SJCRH30 (cell line): ENCODE measurements at regions not wholly inside any gene's neighbourhood (a gene's known extent, or its start where the extent isn't known, plus 50 kb on each side); places are given as distances from the start of the nearest gene placed in this dataset.
"Not testable (repeated sequence)": the region's sequence is repeated elsewhere in the genome, so short reads cannot be mapped to it uniquely, and the experiment has no call there.

Experiments
- DNase-seq, 2 experiments: peaks; one replicate each; pipeline ENCODE4 v3.0.0-alpha.2; 2015 to 2020
- H3K27ac ChIP-seq: fragments of 250-450 bp; sonication (Bioruptor Pico); 2 replicates; pipeline ENCODE4 v1.5.1; 2020; ENCODE audit warnings: mild to moderate bottlenecking, moderate library complexity
- H3K27me3 ChIP-seq: fragments of 250-450 bp; sonication (Bioruptor Pico); 2 replicates; pipeline ENCODE4 v1.5.1; 2020; ENCODE audit warnings: mild to moderate bottlenecking, moderate library complexity
- H3K36me3 ChIP-seq: fragments of 250-450 bp; sonication (Bioruptor Pico); 2 replicates; pipeline ENCODE4 v1.5.1; 2020; ENCODE audit warnings: mild to moderate bottlenecking, moderate library complexity
- H3K4me1 ChIP-seq: fragments of 250-450 bp; sonication (Bioruptor Pico); 2 replicates; pipeline ENCODE4 v1.5.1; 2020; ENCODE audit warnings: mild to moderate bottlenecking, moderate library complexity
- H3K4me3 ChIP-seq: fragments of 250-450 bp; sonication (Bioruptor Pico); 2 replicates; pipeline ENCODE4 v1.5.1; 2020; ENCODE audit warnings: mild to moderate bottlenecking, moderate library complexity
- H3K9me3 ChIP-seq: fragments of 250-450 bp; sonication (Bioruptor Pico); replicated peaks from 2 replicates; pipeline ENCODE4 v1.5.1; 2020; ENCODE audit warnings: mild to moderate bottlenecking, moderate library complexity

DNA sequence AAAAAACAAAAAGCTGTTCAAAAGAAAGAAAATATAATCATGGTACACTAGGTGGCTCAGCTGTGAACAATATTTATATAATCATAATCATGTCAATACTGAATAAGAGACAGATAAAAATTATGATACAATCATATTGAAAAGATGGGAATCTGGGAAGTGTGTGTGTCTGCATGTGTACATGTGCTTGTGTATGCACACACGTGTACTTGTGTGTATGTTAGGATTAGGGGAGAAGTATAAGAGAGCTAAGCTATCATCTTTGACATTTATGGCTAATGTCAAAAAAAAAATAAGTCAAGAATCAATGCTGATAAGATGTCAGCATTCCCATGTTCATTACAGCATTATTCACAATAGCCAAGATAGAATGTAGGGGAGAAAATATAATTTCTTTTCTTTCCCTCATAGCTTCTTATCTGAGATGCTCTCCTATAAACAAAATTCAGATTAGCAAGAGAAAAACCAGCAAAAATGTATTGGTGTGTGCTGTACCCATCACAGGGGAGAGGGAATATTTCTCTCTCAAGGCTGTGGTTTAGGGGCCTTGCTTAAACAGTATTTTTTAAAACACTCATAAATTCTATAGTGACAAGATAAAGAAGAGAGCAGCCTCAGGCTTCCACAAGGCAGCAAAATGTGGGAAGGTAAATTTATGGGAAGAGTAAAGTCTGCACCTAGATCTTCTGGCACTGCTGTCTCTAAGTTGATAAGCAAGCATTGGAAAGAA lies 63.4 kb upstream of the ITGA11 start:
- DNase-seq, result no peak
- no peaks in the 10 kb centered on the region; the same call in none of the 2 replicates for H3K27me3 ChIP-seq

DNA sequence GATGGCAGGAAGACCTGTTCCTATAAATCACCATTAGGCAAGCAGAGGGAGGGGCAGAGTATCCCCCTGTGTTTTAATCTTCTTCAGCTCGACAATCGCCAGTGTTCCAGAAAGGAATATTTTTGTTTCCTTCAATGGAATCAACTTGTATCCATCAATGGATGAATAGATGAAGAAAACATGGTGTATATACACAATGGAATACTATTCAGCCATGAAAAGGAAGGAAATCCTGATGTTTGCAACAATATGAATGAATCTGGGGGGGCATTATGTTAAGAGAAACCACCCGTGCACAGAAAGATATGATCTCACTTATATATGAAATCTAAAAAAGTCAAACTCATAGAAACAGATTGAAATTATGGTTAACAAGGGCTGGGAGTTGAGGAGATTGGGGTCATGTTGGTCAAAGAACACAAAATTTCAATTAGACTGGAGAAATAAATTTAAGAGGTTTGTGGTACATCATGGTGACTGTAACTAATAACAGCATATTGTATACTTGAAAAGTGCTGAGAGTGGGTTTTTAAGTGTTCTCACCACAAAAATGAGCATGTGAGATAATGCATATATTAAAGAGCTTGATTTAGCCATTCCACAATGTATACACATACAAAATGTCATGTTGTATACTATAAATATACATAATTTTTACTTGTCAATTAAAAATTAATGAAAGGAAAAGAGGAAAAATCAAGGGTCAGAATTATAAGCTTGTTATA lies 64.2 kb upstream of the ITGA11 start:
- Histone ChIP-seq H3K9me3 (no peaks in the 10 kb centered on the region), H3K4me3 (no peak overlapping the region), H3K27ac (no peak overlapping the region)

More for the DNA sequence above, 63.4 kb upstream of the ITGA11 start:
- Histone ChIP-seq H3K4me1 (no peaks in the 10 kb centered on the region), H3K4me3 (no peak overlapping the region), H3K27ac (no peak overlapping the region), H3K36me3 (no peaks in the 10 kb centered on the region), H3K9me3 (no peaks in the 10 kb centered on the region)

DNA sequence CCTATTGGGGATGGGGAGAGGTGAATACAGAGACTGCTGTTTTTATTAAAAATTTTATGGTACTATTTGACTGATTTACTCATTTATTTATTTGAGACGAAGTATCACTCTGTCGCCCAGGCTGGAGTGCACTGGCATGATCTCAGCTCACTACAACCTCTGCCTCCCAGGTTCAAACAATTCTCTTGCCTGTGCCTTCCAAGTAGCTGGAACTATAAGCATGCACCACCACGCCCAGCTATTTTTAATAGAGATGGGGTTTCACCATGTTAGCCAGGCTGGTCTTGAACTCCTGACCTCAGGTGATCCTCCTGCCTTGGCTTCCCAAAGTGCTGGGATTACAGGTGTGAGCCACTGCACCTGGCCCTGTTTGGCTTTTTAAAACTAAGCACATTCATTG lies 64.8 kb upstream of the ITGA11 start:
- not testable (repeated sequence) for H3K4me3 ChIP-seq, H3K36me3 ChIP-seq, H3K4me1 ChIP-seq, DNase-seq, H3K9me3 ChIP-seq, H3K27me3 ChIP-seq, H3K27ac ChIP-seq

More for the DNA sequence above, 64.2 kb upstream of the ITGA11 start:
- H3K27me3 ChIP-seq, result no peaks in the 10 kb centered on the region; the same call in none of the 2 replicates
- H3K4me1 ChIP-seq, result no peaks in the 10 kb centered on the region
- no peaks in the 10 kb centered on the region for H3K36me3 ChIP-seq
- no peak for DNase-seq

DNA sequence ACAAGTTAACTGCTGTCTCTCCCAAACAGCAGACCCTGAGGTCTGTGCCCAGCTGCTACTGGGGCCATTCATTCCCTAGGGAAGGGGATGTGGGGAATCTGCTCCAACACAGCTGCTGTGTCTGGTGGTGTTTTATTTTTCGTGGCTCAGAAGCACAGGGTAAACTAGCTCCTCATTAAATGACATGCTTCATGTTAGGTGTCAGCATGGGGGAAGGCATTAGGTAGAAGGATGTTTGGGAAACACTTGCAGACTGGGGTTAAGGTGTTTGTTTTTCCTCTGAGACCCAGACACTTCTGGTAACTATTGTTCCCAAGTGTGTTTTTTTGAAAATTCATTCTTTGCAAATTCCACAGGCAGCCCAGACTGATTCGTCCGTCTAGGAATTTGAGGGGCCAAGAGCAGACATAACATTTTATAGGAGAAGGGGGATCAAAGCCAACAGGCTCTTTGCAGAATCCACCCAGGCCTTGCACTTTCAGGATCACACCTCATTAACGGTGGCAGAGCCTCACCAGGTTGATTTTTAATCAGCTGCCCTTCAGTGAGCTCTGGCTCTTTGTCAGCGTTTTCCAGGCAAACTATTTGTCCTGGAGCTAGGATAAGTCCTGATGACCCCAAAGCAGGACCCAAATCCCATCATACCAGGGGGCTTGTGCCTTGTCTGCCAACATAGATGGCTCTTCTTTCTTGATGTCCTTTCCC lies 65.4 kb upstream of the ITGA11 start:
- H3K4me3 ChIP-seq, result no peak overlapping the region
- no peaks in the 10 kb centered on the region for H3K36me3 ChIP-seq
- H3K4me1 ChIP-seq, result no peaks in the 10 kb centered on the region
- H3K27me3 ChIP-seq, result no peaks in the 10 kb centered on the region; the same call in none of the 2 replicates
- H3K27ac ChIP-seq, result no peak overlapping the region
- H3K9me3 ChIP-seq, result no peaks in the 10 kb centered on the region
- peak in 1 of 2 experiments; percentile 24 for DNase-seq

DNA sequence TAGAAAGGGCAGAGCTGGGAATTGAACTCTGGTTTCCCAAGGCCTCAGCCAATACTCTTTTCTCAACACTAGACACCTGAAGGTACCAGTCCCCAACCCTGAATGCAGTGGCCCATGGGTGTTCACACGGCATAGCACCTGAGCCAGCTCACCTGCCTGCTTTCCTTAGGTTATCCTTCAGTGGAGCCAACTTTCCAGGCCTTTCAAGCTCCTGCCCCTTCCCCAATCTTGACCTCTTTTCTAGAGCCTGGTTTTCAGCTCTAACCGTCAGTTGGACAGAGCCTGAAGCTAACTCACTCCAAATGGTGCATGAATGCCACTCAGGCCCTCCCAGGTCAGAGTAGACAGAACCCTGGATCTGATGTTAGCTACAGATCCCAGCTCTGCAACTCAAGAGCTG lies 66.1 kb upstream of the ITGA11 start:
- Histone ChIP-seq H3K4me1 (no peaks in the 10 kb centered on the region), H3K9me3 (no peaks in the 10 kb centered on the region), H3K4me3 (no peak overlapping the region), H3K27me3 (no peaks in the 10 kb centered on the region; the same call in none of the 2 replicates), H3K27ac (no peak overlapping the region), H3K36me3 (no peaks in the 10 kb centered on the region)
- DNase-seq, result no peak

DNA sequence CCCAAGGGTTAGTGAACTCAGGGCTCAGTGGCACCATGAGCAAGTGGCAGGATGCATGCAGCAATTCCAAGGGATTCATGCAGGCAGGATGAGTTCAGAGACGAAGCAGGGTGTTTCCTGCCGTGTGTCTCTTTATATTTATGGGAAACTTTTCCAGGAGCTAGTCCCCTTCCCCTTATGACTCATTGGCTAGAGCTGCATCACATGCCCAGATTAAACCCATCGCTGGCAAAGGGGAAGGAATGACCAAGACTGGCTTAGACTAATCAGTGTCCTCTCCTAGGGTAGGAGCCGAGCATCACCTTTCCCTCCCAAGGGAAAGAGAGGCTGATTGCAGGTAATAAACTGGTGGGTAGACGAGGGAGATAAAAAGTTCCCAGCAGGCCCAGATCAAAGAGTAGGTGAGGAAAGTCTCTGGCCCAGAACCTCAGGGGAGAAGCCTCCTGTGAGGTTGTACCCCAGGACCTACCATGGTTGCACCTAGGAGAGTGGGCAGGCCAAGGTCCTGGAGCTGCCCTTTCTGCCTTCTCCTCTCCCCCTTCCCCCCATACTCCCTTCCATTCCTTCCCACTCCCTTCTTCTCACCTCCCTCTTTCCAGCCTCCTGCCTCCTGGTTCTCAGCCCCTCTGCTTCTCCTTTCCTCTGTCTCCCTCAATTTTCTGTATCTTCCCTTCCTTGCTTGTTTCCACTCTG lies 67.8 kb upstream of the ITGA11 start:
- no peaks in the 10 kb centered on the region; the same call in 1 of the 2 replicates for H3K27me3 ChIP-seq
- H3K36me3 ChIP-seq, result no peaks in the 10 kb centered on the region
- no peak overlapping the region for H3K4me3 ChIP-seq
- no peak for DNase-seq
- no peak overlapping the region for H3K27ac ChIP-seq
- no peaks in the 10 kb centered on the region for H3K4me1 ChIP-seq
- no peaks in the 10 kb centered on the region for H3K9me3 ChIP-seq

DNA sequence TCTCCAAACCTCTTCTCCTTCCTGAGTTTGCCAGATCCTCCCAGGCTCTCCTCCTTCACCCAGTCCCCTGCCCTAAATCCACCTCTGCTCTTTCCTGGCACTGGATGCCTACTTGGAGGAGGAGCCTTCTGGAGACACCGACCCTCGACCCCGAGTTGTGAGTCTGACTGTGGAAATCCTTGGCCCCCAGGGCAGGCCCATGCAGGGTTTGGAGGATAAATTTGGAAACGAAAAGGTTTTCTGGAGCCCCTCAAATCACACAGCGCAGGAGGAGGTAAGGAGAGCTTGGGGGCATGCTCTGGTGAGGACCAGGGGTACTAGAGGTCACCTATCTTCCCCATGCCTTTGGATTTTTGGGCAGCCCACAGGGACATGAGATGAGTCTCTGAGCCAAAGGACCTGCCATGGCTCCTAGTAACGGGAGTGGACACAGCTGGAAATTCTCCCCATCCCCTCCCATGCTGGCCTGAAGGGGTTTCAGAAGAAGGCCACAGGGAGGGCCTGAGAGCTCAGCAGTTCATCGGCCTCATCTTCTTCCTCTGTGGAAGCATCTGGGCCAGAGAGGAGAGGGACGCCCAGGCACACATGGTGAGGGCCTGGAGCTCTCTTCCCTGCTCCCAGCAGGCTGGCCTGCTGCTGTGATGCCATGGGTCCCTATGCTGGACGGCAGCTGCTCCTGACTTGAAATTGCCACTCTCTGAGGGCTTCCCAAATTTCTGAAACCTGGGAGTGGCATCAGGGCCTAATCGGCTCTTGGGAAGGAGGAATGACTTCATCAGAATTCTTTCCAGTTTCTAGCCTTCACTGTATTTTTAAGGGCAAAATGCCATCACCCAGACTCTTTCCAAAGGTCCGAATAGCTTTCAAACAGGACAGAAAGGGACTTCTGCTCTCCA lies 68.6 kb upstream of the ITGA11 start:
- Histone ChIP-seq H3K36me3 (no peaks in the 10 kb centered on the region), H3K27ac (no peak overlapping the region), H3K4me1 (no peaks in the 10 kb centered on the region; the same call in 1 of the 2 replicates), H3K4me3 (no peak overlapping the region), H3K27me3 (no peaks in the 10 kb centered on the region; the same call in 1 of the 2 replicates), H3K9me3 (no peaks in the 10 kb centered on the region)
- no peak for DNase-seq

DNA sequence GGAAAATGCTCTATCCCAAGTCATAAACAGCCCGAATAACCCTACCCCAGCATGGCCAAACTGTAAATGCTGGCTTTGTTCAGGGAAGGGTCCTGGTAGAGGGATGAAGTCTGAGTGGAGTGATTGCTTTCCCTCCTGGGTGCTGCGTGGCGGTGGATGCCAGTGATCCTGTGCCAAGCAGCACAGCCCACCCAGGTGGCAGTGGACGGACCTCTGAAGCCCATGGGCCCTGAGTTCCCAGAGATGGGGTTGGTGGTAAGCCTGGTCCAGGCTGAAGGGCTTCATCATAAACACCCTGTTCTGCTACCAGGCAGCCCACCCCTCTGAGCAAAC lies 69.3 kb upstream of the ITGA11 start:
- no peak overlapping the region for H3K4me3 ChIP-seq
- DNase-seq, result no peak
- no peaks in the 10 kb centered on the region; the same call in 1 of the 2 replicates for H3K27me3 ChIP-seq
- H3K9me3 ChIP-seq, result no peaks in the 10 kb centered on the region
- no peaks in the 10 kb centered on the region for H3K36me3 ChIP-seq
- H3K27ac ChIP-seq, result no peak overlapping the region
- H3K4me1 ChIP-seq, result no peaks in the 10 kb centered on the region; the same call in 1 of the 2 replicates

DNA sequence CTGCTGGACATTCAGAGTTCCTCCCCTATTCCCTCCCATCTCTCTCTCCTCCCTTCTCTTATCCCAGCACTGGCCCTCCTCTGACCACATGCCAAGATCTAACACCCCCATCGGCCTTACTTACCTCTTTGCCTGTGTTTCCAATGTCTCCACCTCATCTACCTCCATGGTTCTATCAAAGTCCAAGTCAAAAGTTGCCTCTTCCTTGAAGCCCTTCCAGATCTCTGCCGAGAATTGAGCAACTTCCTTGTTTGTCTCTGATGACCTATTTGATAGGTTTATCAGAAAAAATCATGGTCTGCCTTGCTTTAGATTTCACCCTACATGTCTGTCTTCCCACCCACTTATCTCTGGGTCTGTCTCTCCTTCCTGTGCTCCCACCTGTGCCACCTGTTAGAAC lies 69.7 kb upstream of the ITGA11 start:
- H3K36me3 ChIP-seq, result no peaks in the 10 kb centered on the region
- H3K27ac ChIP-seq, result no peak overlapping the region
- H3K4me3 ChIP-seq, result no peak overlapping the region
- H3K9me3 ChIP-seq, result no peaks in the 10 kb centered on the region
- no peaks in the 10 kb centered on the region; the same call in 1 of the 2 replicates for H3K4me1 ChIP-seq
- DNase-seq, result no peak
- no peaks in the 10 kb centered on the region; the same call in 1 of the 2 replicates for H3K27me3 ChIP-seq

DNA sequence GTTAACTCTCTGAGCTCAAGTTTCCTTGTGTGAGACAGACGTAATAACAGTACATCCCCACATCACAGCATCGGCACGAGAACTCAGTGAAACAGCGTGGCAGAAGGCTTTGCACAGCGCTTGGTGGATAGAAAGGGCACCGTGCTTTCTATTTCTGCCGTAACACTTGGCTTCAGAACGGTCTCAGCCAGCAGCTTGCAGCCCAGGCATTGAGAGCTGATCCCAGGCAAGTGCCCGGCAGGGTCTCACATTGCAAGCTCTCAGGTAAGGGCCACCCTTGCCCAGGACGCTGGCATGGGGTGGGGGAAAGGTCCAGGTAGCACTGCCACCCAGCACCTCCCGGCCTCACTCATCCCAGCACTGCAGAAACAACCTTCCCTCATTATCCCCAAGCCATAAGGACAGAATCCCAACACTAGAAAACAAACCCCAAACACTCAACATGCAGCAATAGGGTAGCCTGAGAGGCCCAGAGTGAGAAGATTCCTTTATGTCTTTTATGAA lies 70.5 kb upstream of the ITGA11 start:
- no peaks in the 10 kb centered on the region; the same call in 1 of the 2 replicates for H3K4me1 ChIP-seq
- DNase-seq, result no peak
- no peaks in the 10 kb centered on the region for H3K36me3 ChIP-seq
- H3K27me3 ChIP-seq, result no peaks in the 10 kb centered on the region; the same call in 1 of the 2 replicates
- no peaks in the 10 kb centered on the region for H3K9me3 ChIP-seq
- H3K27ac ChIP-seq, result no peak overlapping the region
- H3K4me3 ChIP-seq, result no peak overlapping the region

DNA sequence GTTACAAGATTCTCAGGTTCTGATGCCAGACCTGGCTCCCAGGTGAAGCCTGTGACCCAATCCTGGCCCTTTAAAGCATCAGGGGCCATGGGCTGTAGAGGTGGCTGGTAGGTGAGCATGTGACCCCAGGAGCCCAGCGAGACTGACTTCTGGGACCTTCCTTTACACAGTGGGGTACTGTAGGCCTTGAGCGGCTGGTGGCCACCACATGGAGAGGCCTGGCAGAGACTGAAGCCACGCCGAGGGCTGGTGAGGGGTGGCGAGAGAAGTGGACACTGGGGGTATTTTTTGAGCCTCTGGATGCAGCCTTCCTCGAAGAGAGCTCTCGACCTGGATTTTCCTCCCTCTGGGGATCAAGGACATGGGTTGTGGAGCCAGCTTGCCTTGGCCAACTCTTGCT lies 71.2 kb upstream of the ITGA11 start:
- no peak for DNase-seq

DNA sequence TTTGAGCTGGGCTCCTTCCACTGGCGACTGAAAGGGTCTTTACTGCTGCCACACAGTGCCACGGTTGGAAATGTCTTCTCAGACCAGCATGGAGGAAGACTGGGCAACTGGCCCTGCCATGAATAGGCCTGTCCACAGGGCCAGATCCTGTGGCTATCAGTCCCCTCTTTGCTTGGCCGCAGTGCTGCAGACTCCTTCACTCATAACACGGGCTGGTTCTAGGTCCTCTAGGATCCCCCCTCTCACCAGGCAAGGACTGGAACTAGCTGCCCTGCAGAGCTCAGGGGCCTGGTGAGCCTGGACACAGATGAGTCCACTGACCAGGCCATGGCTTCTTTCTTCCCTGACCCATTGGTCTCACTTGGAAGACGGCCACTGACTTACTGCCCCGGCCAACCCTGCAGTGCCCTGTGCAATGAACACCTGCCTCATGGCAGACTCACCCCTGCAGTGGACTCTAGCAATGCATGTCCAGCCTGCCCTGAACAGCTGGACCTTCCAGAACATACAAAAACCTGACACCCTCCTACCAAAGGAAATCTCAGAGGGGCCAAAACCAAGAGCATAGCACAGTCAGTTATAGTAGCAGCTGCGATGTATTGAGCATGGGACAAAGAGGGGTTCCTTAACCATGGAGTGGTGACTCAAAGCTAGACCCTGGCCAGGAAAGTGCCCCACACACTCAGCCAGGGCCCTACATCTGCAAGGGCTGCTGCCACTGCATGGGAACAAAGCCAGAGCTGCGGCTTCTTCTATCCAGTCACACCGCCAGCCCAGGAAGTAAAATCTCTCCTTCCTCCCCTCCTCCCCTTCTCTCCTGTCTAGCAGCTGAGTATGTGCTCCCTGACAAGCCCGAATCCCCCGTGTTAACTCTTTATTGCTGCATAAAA lies 72.1 kb upstream of the ITGA11 start:
- H3K36me3 ChIP-seq, result no peaks in the 10 kb centered on the region
- no peaks in the 10 kb centered on the region; the same call in 1 of the 2 replicates for H3K4me1 ChIP-seq
- H3K4me3 ChIP-seq, result no peak overlapping the region
- H3K9me3 ChIP-seq, result no peaks in the 10 kb centered on the region
- no peaks in the 10 kb centered on the region; the same call in 1 of the 2 replicates for H3K27me3 ChIP-seq
- DNase-seq, result peak; percentile 26 to 31
- H3K27ac ChIP-seq, result no peak overlapping the region

More for the DNA sequence above, 71.2 kb upstream of the ITGA11 start:
- Histone ChIP-seq H3K4me1 (no peaks in the 10 kb centered on the region; the same call in 1 of the 2 replicates), H3K27me3 (no peaks in the 10 kb centered on the region; the same call in 1 of the 2 replicates), H3K27ac (no peak overlapping the region), H3K36me3 (no peaks in the 10 kb centered on the region), H3K4me3 (no peak overlapping the region), H3K9me3 (no peaks in the 10 kb centered on the region)
